SJCRH30 (cell line): ENCODE measurements at regions not wholly inside any gene's neighbourhood (a gene's known extent, or its start where the extent isn't known, plus 50 kb on each side); places are given as distances from the start of the nearest gene placed in this dataset.

Experiments
- DNase-seq, 2 experiments: peaks; one replicate each; pipeline ENCODE4 v3.0.0-alpha.2; 2015 to 2020
- H3K27ac ChIP-seq: fragments of 250-450 bp; sonication (Bioruptor Pico); 2 replicates; pipeline ENCODE4 v1.5.1; 2020; ENCODE audit warnings: mild to moderate bottlenecking, moderate library complexity
- H3K27me3 ChIP-seq: fragments of 250-450 bp; sonication (Bioruptor Pico); 2 replicates; pipeline ENCODE4 v1.5.1; 2020; ENCODE audit warnings: mild to moderate bottlenecking, moderate library complexity
- H3K36me3 ChIP-seq: fragments of 250-450 bp; sonication (Bioruptor Pico); 2 replicates; pipeline ENCODE4 v1.5.1; 2020; ENCODE audit warnings: mild to moderate bottlenecking, moderate library complexity
- H3K4me1 ChIP-seq: fragments of 250-450 bp; sonication (Bioruptor Pico); 2 replicates; pipeline ENCODE4 v1.5.1; 2020; ENCODE audit warnings: mild to moderate bottlenecking, moderate library complexity
- H3K4me3 ChIP-seq: fragments of 250-450 bp; sonication (Bioruptor Pico); 2 replicates; pipeline ENCODE4 v1.5.1; 2020; ENCODE audit warnings: mild to moderate bottlenecking, moderate library complexity
- H3K9me3 ChIP-seq: fragments of 250-450 bp; sonication (Bioruptor Pico); replicated peaks from 2 replicates; pipeline ENCODE4 v1.5.1; 2020; ENCODE audit warnings: mild to moderate bottlenecking, moderate library complexity

- peaks cover under 1% of the 10 kb centered on the region; the same call in 1 of the 2 replicates for H3K4me1 ChIP-seq
- DNase-seq = no peak
- no peak overlapping the region for H3K27ac ChIP-seq
- no peaks in the 10 kb centered on the region for H3K27me3 ChIP-seq
- H3K9me3 ChIP-seq = no peaks in the 10 kb centered on the region; the same call in 1 of the 2 replicates
- no peak overlapping the region for H3K4me3 ChIP-seq
- no peaks in the 10 kb centered on the region for H3K36me3 ChIP-seq
Measured at GRCh38 chr4:122050841-122051240, 99.0 kb upstream of the TRPC3 start.

GRCh38 chr4:122047456-122048425, 95.9 kb upstream of the TRPC3 start:
- Histone ChIP-seq H3K27me3 (no peaks in the 10 kb centered on the region), H3K4me1 (peaks cover 14% of the 10 kb centered on the region), H3K9me3 (no peaks in the 10 kb centered on the region; the same call in 1 of the 2 replicates), H3K4me3 (no peak overlapping the region), H3K27ac (no peak overlapping the region), H3K36me3 (no peaks in the 10 kb centered on the region)
- no peak for DNase-seq

- Histone ChIP-seq H3K9me3 (no peaks in the 10 kb centered on the region; the same call in 1 of the 2 replicates), H3K36me3 (no peaks in the 10 kb centered on the region), H3K4me1 (peaks cover 14% of the 10 kb centered on the region), H3K27ac (no peak overlapping the region), H3K4me3 (no peak overlapping the region), H3K27me3 (no peaks in the 10 kb centered on the region)
- no peak for DNase-seq
Measured at GRCh38 chr4:122046255-122046654, 94.4 kb upstream of the TRPC3 start.

GRCh38 chr4:122045533-122045932, 93.7 kb upstream of the TRPC3 start:
- Histone ChIP-seq H3K4me1 (peaks cover 14% of the 10 kb centered on the region), H3K27ac (peak overlapping the region; percentile 31), H3K9me3 (no peaks in the 10 kb centered on the region; the same call in 1 of the 2 replicates), H3K4me3 (no peak overlapping the region), H3K36me3 (no peaks in the 10 kb centered on the region), H3K27me3 (no peaks in the 10 kb centered on the region)
- peak; percentile 96 to 97 for DNase-seq

- H3K4me3 ChIP-seq = no peak overlapping the region
- no peak for DNase-seq
- H3K9me3 ChIP-seq = no peaks in the 10 kb centered on the region; the same call in 1 of the 2 replicates
- H3K27ac ChIP-seq = no peak overlapping the region
- H3K36me3 ChIP-seq = no peaks in the 10 kb centered on the region
- H3K27me3 ChIP-seq = no peaks in the 10 kb centered on the region
- H3K4me1 ChIP-seq = peaks cover 14% of the 10 kb centered on the region
Measured at GRCh38 chr4:122044501-122044900, 92.6 kb upstream of the TRPC3 start.

- peaks cover 14% of the 10 kb centered on the region for H3K4me1 ChIP-seq
- DNase-seq = no peak
- no peaks in the 10 kb centered on the region; the same call in 1 of the 2 replicates for H3K9me3 ChIP-seq
- H3K27me3 ChIP-seq = no peaks in the 10 kb centered on the region
- H3K36me3 ChIP-seq = no peaks in the 10 kb centered on the region
- no peak overlapping the region for H3K27ac ChIP-seq
- no peak overlapping the region for H3K4me3 ChIP-seq
Measured at GRCh38 chr4:122041312-122041711, 89.5 kb upstream of the TRPC3 start.

GRCh38 chr4:122038896-122039295, 87.0 kb upstream of the TRPC3 start:
- Histone ChIP-seq H3K9me3 (no peaks in the 10 kb centered on the region), H3K36me3 (no peaks in the 10 kb centered on the region)
- DNase-seq = no peak

GRCh38 chr4:122034619-122035018, 82.8 kb upstream of the TRPC3 start:
- H3K27me3 ChIP-seq = no peaks in the 10 kb centered on the region
- H3K4me1 ChIP-seq = no peaks in the 10 kb centered on the region
- peaks cover 17% of the 10 kb centered on the region for H3K9me3 ChIP-seq

More at GRCh38 chr4:122038896-122039295, 87.0 kb upstream of the TRPC3 start:
- Histone ChIP-seq H3K4me1 (no peaks in the 10 kb centered on the region), H3K27me3 (no peaks in the 10 kb centered on the region), H3K27ac (no peak overlapping the region), H3K4me3 (no peak overlapping the region)

GRCh38 chr4:122027203-122027602, 75.3 kb upstream of the TRPC3 start:
- H3K27ac ChIP-seq = no peak overlapping the region
- no peak overlapping the region for H3K4me3 ChIP-seq
- no peaks in the 10 kb centered on the region for H3K36me3 ChIP-seq
- no peak for DNase-seq
- H3K27me3 ChIP-seq = no peaks in the 10 kb centered on the region
- peaks cover 17% of the 10 kb centered on the region for H3K9me3 ChIP-seq
- no peaks in the 10 kb centered on the region for H3K4me1 ChIP-seq

More at GRCh38 chr4:122034619-122035018, 82.8 kb upstream of the TRPC3 start:
- Histone ChIP-seq H3K4me3 (no peak overlapping the region), H3K27ac (no peak overlapping the region), H3K36me3 (no peaks in the 10 kb centered on the region)
- no peak for DNase-seq

GRCh38 chr4:122017296-122017695, 65.4 kb upstream of the TRPC3 start:
- no peak for DNase-seq
- H3K4me1 ChIP-seq = no peaks in the 10 kb centered on the region
- H3K27me3 ChIP-seq = no peaks in the 10 kb centered on the region
- H3K4me3 ChIP-seq = no peak overlapping the region
- no peaks in the 10 kb centered on the region for H3K36me3 ChIP-seq
- peaks cover 3% of the 10 kb centered on the region; the same call in 1 of the 2 replicates for H3K9me3 ChIP-seq
- no peak overlapping the region for H3K27ac ChIP-seq

GRCh38 chr4:122015203-122015602, 63.3 kb upstream of the TRPC3 start:
- H3K4me3 ChIP-seq = no peak overlapping the region
- H3K4me1 ChIP-seq = 0 out of 2 replicates have a peak, but pooled peaks cover 2% of the 10 kb centered on the region
- H3K9me3 ChIP-seq = peaks cover 3% of the 10 kb centered on the region; the same call in 1 of the 2 replicates
- no peak for DNase-seq
- H3K27ac ChIP-seq = no peak overlapping the region
- H3K36me3 ChIP-seq = no peaks in the 10 kb centered on the region
- H3K27me3 ChIP-seq = no peaks in the 10 kb centered on the region

- peaks cover 3% of the 10 kb centered on the region; the same call in 1 of the 2 replicates for H3K9me3 ChIP-seq
- no peaks in the 10 kb centered on the region for H3K36me3 ChIP-seq
- H3K4me3 ChIP-seq = no peak overlapping the region
- H3K4me1 ChIP-seq = 0 out of 2 replicates have a peak, but pooled peaks cover 2% of the 10 kb centered on the region
- no peak overlapping the region for H3K27ac ChIP-seq
- no peak for DNase-seq
- H3K27me3 ChIP-seq = no peaks in the 10 kb centered on the region
Measured at GRCh38 chr4:122012735-122013134, 60.9 kb upstream of the TRPC3 start.

GRCh38 chr4:122010610-122011009, 58.8 kb upstream of the TRPC3 start:
- H3K4me1 ChIP-seq = 0 out of 2 replicates have a peak, but pooled peaks cover 2% of the 10 kb centered on the region
- H3K27me3 ChIP-seq = no peaks in the 10 kb centered on the region
- no peaks in the 10 kb centered on the region for H3K36me3 ChIP-seq
- H3K9me3 ChIP-seq = peaks cover 3% of the 10 kb centered on the region; the same call in 1 of the 2 replicates
- H3K4me3 ChIP-seq = no peak overlapping the region
- no peak overlapping the region for H3K27ac ChIP-seq
- no peak for DNase-seq

GRCh38 chr4:122009524-122009923, 57.7 kb upstream of the TRPC3 start:
- no peak overlapping the region for H3K4me3 ChIP-seq
- 0 out of 2 replicates have a peak, but pooled peaks cover 2% of the 10 kb centered on the region for H3K4me1 ChIP-seq
- no peak for DNase-seq
- no peaks in the 10 kb centered on the region for H3K36me3 ChIP-seq
- H3K27me3 ChIP-seq = no peaks in the 10 kb centered on the region
- no peak overlapping the region for H3K27ac ChIP-seq
- H3K9me3 ChIP-seq = peaks cover 1% of the 10 kb centered on the region; the same call in 1 of the 2 replicates

GRCh38 chr4:122007016-122007415, 55.2 kb upstream of the TRPC3 start:
- Histone ChIP-seq H3K4me3 (no peak overlapping the region), H3K27ac (no peak overlapping the region), H3K9me3 (no peaks in the 10 kb centered on the region), H3K36me3 (no peaks in the 10 kb centered on the region), H3K4me1 (0 out of 2 replicates have a peak, but pooled peaks cover 2% of the 10 kb centered on the region), H3K27me3 (no peaks in the 10 kb centered on the region)
- no peak for DNase-seq
